ENCODE measurements at regions not wholly inside any gene's neighbourhood (a gene's known extent, or its start where the extent isn't known, plus 50 kb on each side); places are given as distances from the start of the nearest gene placed in this dataset.

- H4K8ac ChIP-seq (replicated peaks; ENCODE audit: insufficient read length, low read depth, low read length): no peak overlapping the region
- no peak overlapping the region for H4K91ac ChIP-seq (ENCODE audit: insufficient read length, low read depth, low read length)
- no peak overlapping the region for H3K9ac ChIP-seq (ENCODE audit: extremely low read depth, insufficient read length, low read length)
- no peaks in the 10 kb centered on the region for H3K27me3 ChIP-seq (ENCODE audit: insufficient read depth, low read length)
- H3K4me1 ChIP-seq (ENCODE audit: insufficient read depth, low read length): no peaks in the 10 kb centered on the region
- no peak overlapping the region for H3K14ac ChIP-seq (ENCODE audit: insufficient read depth, low read length)
- no peaks in the 10 kb centered on the region for H3K27me3 Mint-ChIP-seq (ENCODE audit: low read depth)
- TF ChIP-seq CTCF (conservative IDR thresholded peaks at IDR 0.05): no peak
- no peak overlapping the region for H3K4me3 Mint-ChIP-seq
- no peak overlapping the region for H3K27ac ChIP-seq (ENCODE audit: insufficient read length, low read depth, low read length)
- H3T11ph ChIP-seq (ENCODE audit: low read length): no peak overlapping the region
- H2BK15ac ChIP-seq (ENCODE audit: low read depth, low read length): no peak overlapping the region
- no peak overlapping the region for H3K4me2 ChIP-seq (ENCODE audit: insufficient read depth, insufficient read length, low read length)
- H4K20me1 ChIP-seq (ENCODE audit: control insufficient read depth, insufficient read depth, insufficient read length): no peaks in the 10 kb centered on the region
- H3K23ac ChIP-seq (ENCODE audit: insufficient read length, low read depth, low read length): no peak overlapping the region
- no peak overlapping the region for H2BK12ac ChIP-seq (ENCODE audit: insufficient read length, low read depth, low read length)
- H3K4ac ChIP-seq (ENCODE audit: low read depth, low read length): no peak overlapping the region
- no peaks in the 10 kb centered on the region for H3K23me2 ChIP-seq (ENCODE audit: insufficient read length, low read depth, low read length, poor library complexity, severe bottlenecking)
- H3K56ac ChIP-seq (ENCODE audit: insufficient read length, low read depth, low read length): no peak overlapping the region
- H4K5ac ChIP-seq (ENCODE audit: insufficient read length, low read depth, low read length): no peak overlapping the region
- no peak overlapping the region for H2AK5ac ChIP-seq (ENCODE audit: insufficient read length, low read length)
- no peak overlapping the region for H3K27ac Mint-ChIP-seq
- H3K9me3 ChIP-seq (ENCODE audit: control insufficient read depth, low read depth, low read length): no peaks in the 10 kb centered on the region
- no peak overlapping the region for H3K18ac ChIP-seq (ENCODE audit: insufficient read length, low read depth, low read length)
- H3K4me1 Mint-ChIP-seq: no peaks in the 10 kb centered on the region
- H2AFZ ChIP-seq (ENCODE audit: low read length): no peak overlapping the region
- no CpG with 5 or more reads among the region's 2 CpGs for WGBS (ENCODE audit: extremely low coverage, insufficient read length, low lambda C conversion rate)
- no peak for DNase-seq
- no peak overlapping the region for H2BK5ac ChIP-seq (ENCODE audit: insufficient read length, low read length)
- H3K79me2 ChIP-seq (ENCODE audit: insufficient read depth, low read length): no peaks in the 10 kb centered on the region
- no peaks in the 10 kb centered on the region for H3K79me1 ChIP-seq (ENCODE audit: insufficient read depth, low read depth, low read length, poor library complexity, severe bottlenecking)
- no peak overlapping the region for H2BK20ac ChIP-seq (ENCODE audit: low read depth, low read length, poor library complexity, severe bottlenecking)
- peaks cover 0 to 4% (median 0%) of the 10 kb centered on the region in 3 experiments; a peak in 1 of 7 replicates for H3K36me3 Mint-ChIP-seq (ENCODE audit: insufficient read depth in 1 of 3, low read depth in 3 of 3)
- H2BK120ac ChIP-seq (ENCODE audit: low read depth, low read length, poor library complexity, severe bottlenecking): no peak overlapping the region
- peaks cover 0 to 3% of the 10 kb centered on the region in 2 experiments; a peak in 2 of 5 replicates for H3K9me3 Mint-ChIP-seq
Measured at GRCh38 chr21:15283789-15284188, 219.0 kb upstream of the NRIP1 start.
